Transverse colon (tissue), 4 donors: ENCODE measurements at regions not wholly inside any gene's neighbourhood (a gene's known extent, or its start where the extent isn't known, plus 50 kb on each side); places are given as distances from the start of the nearest gene placed in this dataset.

Source experiments
- DNase-seq: peaks from one replicate; pipeline ENCODE4 v3.0.0-alpha.2; 2019
- H3K27ac ChIP-seq, 4 donors: fragments of 200-600 bp; sonication (generic); 2 replicates each; pipeline ENCODE4 v1.5.1; 2016 to 2018; ENCODE audit warnings: inconsistent platforms in 4 of 4
- H3K27me3 ChIP-seq: fragments of 200-600 bp; sonication (generic); 2 replicates; pipeline ENCODE4 v1.5.1; 2017; ENCODE audit warnings: inconsistent platforms
- H3K36me3 ChIP-seq, 4 donors: fragments of 200-600 bp; sonication (generic); 2 replicates each; pipeline ENCODE4 v1.5.1; 2017 to 2019; ENCODE audit warnings: inconsistent platforms in 4 of 4
- H3K4me1 ChIP-seq, 4 donors: fragments of 200-600 bp; sonication (generic); 2 replicates each; pipeline ENCODE4 v1.5.1; 2017 to 2020; ENCODE audit warnings: inconsistent platforms in 4 of 4
- H3K4me3 ChIP-seq, 4 donors: fragments of 200-600 bp; sonication (generic); 1 replicate in 1 of 4; 2 replicates in 3 of 4; pipeline versions ENCODE4 v1.5.1 to v1.6.1; 2017 to 2019; ENCODE audit warnings: inconsistent platforms in 4 of 4
- H3K9me3 ChIP-seq, 2 donors: fragments of 200-600 bp; sonication (generic); 2 replicates each; pipeline ENCODE4 v1.5.1; 2017 to 2019; ENCODE audit warnings: inconsistent platforms in 2 of 2
- CTCF ChIP-seq, 5 experiments: fragments of 200-600 bp in 3 of 5; fragments of 450-650 bp in 2 of 5; sonication (generic) in 3 of 5; IDR thresholded peaks; 1 replicate in 2 of 5; 2 replicates in 3 of 5; pipeline ENCODE4 v1.5.1; 2016 to 2017; ENCODE audit warnings: antibody characterized with exemption in 5 of 5, inconsistent platforms in 3 of 5, mild to moderate bottlenecking in 2 of 5, moderate library complexity in 1 of 5
- EP300 ChIP-seq: sonication (generic); formaldehyde crosslinking; IDR thresholded peaks from one replicate; pipeline ENCODE4 v1.6.1; 2017; ENCODE audit warnings: antibody characterized with exemption, low read depth
- POLR2A ChIP-seq: fragments of 450-650 bp; IDR thresholded peaks from one replicate; pipeline ENCODE4 v1.6.1; 2016; ENCODE audit warnings: antibody characterized with exemption, mild to moderate bottlenecking, moderate library complexity
- POLR2AphosphoS5 ChIP-seq, 3 donors: sonication (generic); formaldehyde crosslinking; IDR thresholded peaks; one replicate each; pipeline ENCODE4 v1.6.1; 2016; ENCODE audit warnings: antibody characterized with exemption in 3 of 3
- WGBS, 2 donors: methylation state at CpG; one replicate each; pipeline ENCODE4 v1.1.5; 2018; ENCODE audit warnings: low coverage in 1 of 2; 5-methylcytosine and 5-hydroxymethylcytosine counted together
- in situ Hi-C, 4 donors: fragments of 200-750 bp; cut with MboI; loops; one replicate each; pipeline versions ENCODE4 v1.15.0 to v1.15.1; 2017; ENCODE audit warnings: low sequenced_read_pairs in 3 of 4, low pct_ligation_motif_present in 1 of 4, low pct_unique_long_range_greater_than_20kb in 1 of 4
- intact Hi-C: fragments of 100-400 bp; cut with DNase I; formaldehyde crosslinking; loops from one replicate; pipeline ENCODE4 v1.15.1; 2023; ENCODE audit warnings: low total_unique reads

DNA sequence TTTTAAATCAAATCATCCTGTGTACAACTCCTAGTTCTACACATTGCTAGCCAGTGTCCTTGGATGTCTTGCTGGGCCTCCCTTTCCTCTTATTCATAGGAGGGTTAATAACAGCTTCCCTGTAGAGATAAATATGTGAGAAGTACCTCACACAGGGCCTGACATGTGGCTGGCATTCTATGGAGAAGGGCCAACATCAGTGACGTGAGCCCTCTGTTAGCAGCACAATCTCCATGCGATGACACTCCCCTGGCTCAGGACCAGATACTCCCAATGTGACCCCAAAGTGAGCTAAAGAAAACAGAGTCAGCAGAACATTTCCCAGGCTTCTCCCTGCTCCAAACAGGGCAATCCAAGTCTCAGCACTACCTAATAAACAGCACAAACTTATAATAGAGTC is 818.4 kb downstream of the DIAPH3 start:
- Histone ChIP-seq H3K4me1 (peaks cover 0 to 3% (median 0%) of the 10 kb centered on the region in 4 donors), H3K27ac (peak overlapping the region in 2 of 4 donors; percentile 34 to 46)
- 60 to 63% methylated on average over 1 to 2 of the region's 2 CpGs for WGBS, 2 donors

DNA sequence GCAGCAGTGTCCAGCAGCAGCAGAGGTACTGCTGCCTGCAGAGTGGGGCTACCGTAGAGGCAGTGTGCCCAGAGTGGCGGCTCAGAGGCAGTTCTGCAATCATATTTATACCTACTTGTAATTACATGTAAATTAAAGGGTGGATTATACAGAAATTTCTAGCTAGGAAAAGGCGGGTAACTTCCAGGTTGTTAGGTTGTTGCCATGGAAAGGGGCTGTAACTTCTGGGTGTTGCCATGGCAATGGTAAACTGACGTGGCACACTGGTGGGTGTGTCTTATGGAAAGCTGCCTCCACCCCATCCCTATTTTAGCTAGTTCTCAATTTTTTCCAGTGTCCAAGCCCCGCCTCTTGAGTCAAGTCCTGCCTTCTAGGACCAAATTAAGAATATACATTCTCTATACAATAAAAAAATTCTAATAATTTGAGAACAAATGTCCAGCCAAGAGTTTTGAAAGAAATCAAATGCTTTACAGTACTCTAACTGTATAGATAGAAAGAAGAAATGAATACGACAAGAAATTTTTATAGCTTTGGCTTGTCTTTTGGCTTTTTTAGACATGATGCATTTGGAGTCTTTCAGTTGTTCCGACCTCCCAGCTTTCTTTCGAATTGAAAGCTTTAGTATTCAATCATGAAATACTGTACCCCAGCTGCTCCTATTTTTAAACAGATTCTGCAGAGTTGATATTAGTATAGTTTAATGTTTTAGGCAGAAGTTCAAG is 816.6 kb downstream of the DIAPH3 start:
- Histone ChIP-seq H3K27me3 (no peaks in the 10 kb centered on the region), H3K9me3 (no peaks in the 10 kb centered on the region), H3K27ac (peak overlapping the region in 2 of 4 donors; percentile 2 to 62), H3K4me3 (no peak overlapping the region), H3K4me1 (peaks cover 0 to 3% (median 0%) of the 10 kb centered on the region in 4 donors), H3K36me3 (no peaks in the 10 kb centered on the region)
- no peak for DNase-seq
- in situ Hi-C loops, result no loop called here
- intact Hi-C loops, result no loop called here
- WGBS, 2 donors, result 44 to 53% methylated on average over 6 to 8 of the region's 8 CpGs
- TF ChIP-seq CTCF (IDR thresholded peaks at IDR 0.05) (no peak), POLR2AphosphoS5 (IDR thresholded peaks at IDR 0.05) (no peak), POLR2A (no peak), EP300 (no peak)

More for the DNA sequence above, 818.4 kb downstream of the DIAPH3 start:
- Histone ChIP-seq H3K9me3 (no peaks in the 10 kb centered on the region), H3K27me3 (no peaks in the 10 kb centered on the region), H3K4me3 (no peak overlapping the region), H3K36me3 (no peaks in the 10 kb centered on the region)
- DNase-seq, result peak; percentile 21
- in situ Hi-C loops (no loop called here), intact Hi-C loops (no loop called here)
- TF ChIP-seq POLR2AphosphoS5 (IDR thresholded peaks at IDR 0.05) (peak in 1 of 3 donors; percentile 19), POLR2A (no peak)

DNA sequence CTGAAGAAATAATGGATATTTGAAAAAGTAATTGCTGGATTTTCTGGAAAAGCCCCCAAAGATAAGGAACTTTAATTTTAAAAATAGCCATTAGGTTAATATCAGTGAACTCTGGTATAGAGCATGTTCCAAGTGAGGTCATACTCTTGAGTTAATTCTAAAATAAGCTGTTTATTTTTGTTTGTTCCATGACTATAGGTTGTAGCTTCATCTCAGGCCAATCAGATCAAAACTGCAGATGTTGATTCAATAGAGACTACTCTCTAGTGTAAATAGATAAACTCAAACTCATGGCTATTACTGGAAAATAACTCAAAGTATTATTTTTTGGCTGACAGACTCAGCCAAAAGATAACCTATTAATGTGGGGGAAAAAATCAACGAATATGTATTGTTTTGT is 815.1 kb downstream of the DIAPH3 start:
- no peak overlapping the region for H3K27ac ChIP-seq
- H3K4me1 ChIP-seq, result peaks cover 0 to 3% (median 0%) of the 10 kb centered on the region in 4 donors

DNA sequence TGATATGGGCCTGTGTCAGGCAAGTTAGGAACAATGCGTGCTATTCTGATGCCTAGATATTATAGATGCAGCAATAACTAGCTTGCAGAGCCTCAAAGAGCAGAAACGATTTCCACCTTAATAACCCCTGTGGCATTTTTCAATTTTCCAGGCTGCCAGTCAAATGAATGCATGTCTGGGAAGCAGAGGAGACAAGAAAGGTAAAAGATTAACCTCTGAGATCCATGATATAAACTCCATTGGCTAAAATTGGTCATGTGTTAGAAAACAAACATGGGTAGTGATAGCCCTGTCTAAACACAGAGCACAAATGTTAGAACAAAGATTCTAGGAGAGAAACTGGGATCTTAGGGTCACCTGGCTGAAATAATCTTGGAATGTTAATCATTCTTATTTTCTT is 811.1 kb downstream of the DIAPH3 start:
- TF ChIP-seq CTCF (IDR thresholded peaks at IDR 0.05) (no peak), EP300 (no peak), POLR2AphosphoS5 (IDR thresholded peaks at IDR 0.05) (no peak)
- 61 to 64% methylated on average over 2 of the region's 2 CpGs for WGBS, 2 donors
- in situ Hi-C loops (no loop called here), intact Hi-C loops (no loop called here)
- H3K9me3 ChIP-seq, result no peaks in the 10 kb centered on the region
- H3K27me3 ChIP-seq, result no peaks in the 10 kb centered on the region
- no peak for DNase-seq
- no peak overlapping the region for H3K27ac ChIP-seq
- H3K4me3 ChIP-seq, result no peak overlapping the region
- no peaks in the 10 kb centered on the region for H3K36me3 ChIP-seq
- H3K4me1 ChIP-seq, result peaks cover 0 to 6% (median 0%) of the 10 kb centered on the region in 4 donors

More for the DNA sequence above, 815.1 kb downstream of the DIAPH3 start:
- no peak for TF ChIP-seq CTCF (IDR thresholded peaks at IDR 0.05)
- TF ChIP-seq POLR2AphosphoS5 (IDR thresholded peaks at IDR 0.05), result no peak
- no peak for TF ChIP-seq EP300
- no peak for TF ChIP-seq POLR2A
- in situ Hi-C loops (no loop called here), intact Hi-C loops (no loop called here)
- Histone ChIP-seq H3K36me3 (no peaks in the 10 kb centered on the region), H3K9me3 (no peaks in the 10 kb centered on the region), H3K27me3 (no peaks in the 10 kb centered on the region), H3K4me3 (no peak overlapping the region)
- WGBS, 2 donors, result 27 to 47% methylated on average over 1 of the region's 1 CpG
- no peak for DNase-seq
